ENCODE measurements at regions not wholly inside any gene's neighbourhood (a gene's known extent, or its start where the extent isn't known, plus 50 kb on each side); places are given as distances from the start of the nearest gene placed in this dataset.

DNA sequence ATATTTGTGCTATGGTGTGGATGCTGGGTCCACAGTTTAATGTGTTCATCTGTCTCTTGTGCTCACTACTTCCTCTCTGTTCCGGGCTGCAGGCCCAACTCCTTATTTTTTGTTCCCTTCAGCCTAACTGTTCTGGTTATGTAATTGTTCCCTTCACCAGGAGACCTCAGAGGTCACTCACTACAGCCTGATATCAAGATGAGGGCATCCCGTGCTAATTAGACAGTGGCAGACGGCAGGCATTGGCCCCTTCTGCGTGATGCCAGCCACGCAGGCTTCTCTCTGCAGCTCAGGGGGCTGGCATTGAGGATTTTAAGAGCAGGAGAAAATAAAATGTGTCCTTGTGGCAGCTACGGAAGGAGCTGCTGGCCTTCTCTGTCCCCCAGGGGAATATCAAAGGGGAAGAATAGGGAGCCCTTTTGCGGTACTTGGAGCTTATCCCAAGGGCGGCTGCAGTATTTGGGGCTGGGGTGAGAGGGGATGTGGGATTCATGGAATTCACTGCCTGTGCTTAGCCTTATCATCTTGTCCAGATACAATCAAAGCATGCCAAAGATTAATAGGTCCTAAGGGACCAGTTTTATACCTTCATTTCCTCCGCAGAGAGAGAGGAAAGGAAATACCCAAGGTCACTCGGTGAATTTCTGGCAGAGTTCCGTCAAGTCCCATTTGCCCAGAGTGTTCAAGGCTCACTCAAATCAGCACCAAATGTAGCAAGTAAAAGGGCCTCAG is 53.3 kb upstream of the TRIB2 start:
- no peak for TF ChIP-seq POLR2AphosphoS5 (IDR thresholded peaks at IDR 0.05; ENCODE audit: low read depth, low read length)
- no peak for TF ChIP-seq POLR2A (IDR thresholded peaks at IDR 0.05; ENCODE audit: low read depth, low read length)
